HG03066 (cell line): ENCODE measurements at regions not wholly inside any gene's neighbourhood (a gene's known extent, or its start where the extent isn't known, plus 50 kb on each side); places are given as distances from the start of the nearest gene placed in this dataset.

Source experiments
- ATAC-seq: cut with Tn5 transposase; IDR thresholded peaks from one replicate; pipeline ENCODE4 v1.9.1; 2021; ENCODE audit warnings: low read depth; ENCODE audit not compliant: unreplicated experiment

- ATAC-seq: no peak
Observed at GRCh38 chr1:217012659-217013058, 289.4 kb upstream of the ESRRG start.

DNA sequence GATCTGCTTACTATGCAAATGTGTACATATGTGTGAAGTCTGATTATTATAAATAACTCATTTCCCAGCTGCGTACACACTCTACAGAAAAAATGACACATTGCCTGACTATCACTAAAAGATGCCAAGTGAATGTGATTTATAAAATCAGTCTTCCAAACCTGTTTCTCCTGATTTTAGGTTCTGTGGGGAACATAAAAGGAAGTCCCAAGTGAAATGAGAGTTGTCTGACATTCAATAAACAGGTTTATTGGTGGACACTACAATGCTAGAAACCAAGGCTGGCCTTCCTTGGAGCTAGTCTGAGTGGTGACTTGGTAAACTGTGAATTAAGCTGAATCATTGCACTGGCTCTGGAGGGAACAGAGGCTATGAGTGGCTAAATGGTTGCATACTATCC lies 287.9 kb upstream of the ESRRG start:
- ATAC-seq: no peak

DNA sequence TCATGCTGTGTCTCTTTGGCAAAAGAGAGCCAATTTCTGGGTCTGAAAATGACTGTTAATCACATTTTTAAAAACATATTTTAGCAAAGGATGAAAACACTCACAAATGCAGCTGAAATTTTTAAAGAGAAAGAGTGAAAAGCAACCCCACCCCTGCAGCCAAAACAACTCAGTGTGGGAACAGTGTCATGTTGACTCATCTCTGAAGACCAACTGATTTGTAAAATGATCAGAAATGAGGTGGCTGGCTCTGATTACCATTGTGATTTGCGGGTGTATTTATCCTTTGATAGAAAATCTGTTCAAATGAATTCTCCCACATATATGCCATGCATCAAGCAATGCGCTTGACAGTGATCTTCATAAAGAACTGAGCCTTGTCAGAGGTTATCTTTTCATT lies 287.0 kb upstream of the ESRRG start:
- ATAC-seq: no peak

GRCh38 chr1:217009376-217009775 lies 286.1 kb upstream of the ESRRG start:
- no peak for ATAC-seq

GRCh38 chr1:217004776-217005436 lies 281.7 kb upstream of the ESRRG start:
- ATAC-seq: no peak

GRCh38 chr1:217003355-217003754 lies 280.1 kb upstream of the ESRRG start:
- no peak for ATAC-seq

DNA sequence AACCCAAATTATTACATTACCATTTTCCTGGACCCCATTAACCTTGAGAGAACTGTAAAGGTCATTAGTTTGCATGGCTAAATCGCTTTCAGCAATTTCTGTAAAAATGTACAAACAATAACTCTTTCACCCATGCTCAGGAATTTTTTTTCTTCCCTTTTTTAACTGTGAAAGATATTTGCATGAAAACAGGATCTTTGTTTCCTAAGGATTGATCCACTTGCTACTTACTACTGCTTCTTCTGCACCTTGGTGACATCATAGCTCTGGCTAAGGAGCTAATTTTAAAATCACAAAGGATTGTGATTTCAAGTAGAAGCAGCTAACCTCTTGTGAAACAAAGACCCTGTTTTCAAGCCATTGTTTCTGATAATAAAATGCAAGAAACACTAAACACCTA lies 274.6 kb upstream of the ESRRG start:
- ATAC-seq: no peak

GRCh38 chr1:216997069-216997468 lies 273.8 kb upstream of the ESRRG start:
- no peak for ATAC-seq

- no peak for ATAC-seq
Observed at GRCh38 chr1:216984536-216984935, 261.3 kb upstream of the ESRRG start.

DNA sequence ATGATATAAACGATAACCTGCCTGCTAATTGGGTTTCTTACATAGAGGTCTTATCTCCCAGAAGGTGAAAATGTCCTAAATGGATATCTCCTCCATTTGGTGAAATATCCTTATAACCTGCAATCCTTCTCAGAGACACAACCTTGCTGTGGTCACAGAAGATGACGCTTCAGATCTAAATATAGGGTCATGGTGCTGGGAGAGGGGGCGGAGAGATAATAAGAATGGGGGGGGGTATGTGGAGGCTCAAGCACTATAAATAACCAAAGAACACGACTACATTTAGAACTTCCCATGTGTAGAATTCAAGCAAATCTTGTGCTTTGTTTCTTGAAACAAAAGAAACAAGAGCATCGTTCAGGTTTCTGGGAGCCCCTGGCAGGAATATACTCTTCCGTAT lies 260.6 kb upstream of the ESRRG start:
- no peak for ATAC-seq

GRCh38 chr1:216961516-216961915 lies 238.3 kb upstream of the ESRRG start:
- ATAC-seq: no peak

- no peak for ATAC-seq
Observed at GRCh38 chr1:216960716-216961115, 237.5 kb upstream of the ESRRG start.

DNA sequence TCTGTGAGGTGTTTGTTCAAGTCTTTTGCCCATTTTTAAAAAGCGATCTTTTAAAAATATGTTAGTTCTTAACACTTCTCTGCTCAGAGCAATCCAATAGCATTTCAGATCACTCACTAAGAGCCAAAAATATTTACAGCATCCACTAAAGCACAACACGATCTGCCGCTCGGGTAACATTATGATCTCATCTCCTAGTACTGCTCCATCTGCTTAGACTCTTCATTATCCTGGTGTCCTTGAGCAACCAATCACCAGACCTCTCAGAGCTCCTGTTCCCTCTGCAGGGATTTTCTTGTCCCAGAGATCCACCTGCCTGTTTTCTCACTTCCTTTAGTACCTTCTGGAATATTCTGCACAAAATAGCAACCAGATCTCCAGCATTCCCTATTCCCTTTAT lies 235.3 kb upstream of the ESRRG start:
- ATAC-seq: no peak

DNA sequence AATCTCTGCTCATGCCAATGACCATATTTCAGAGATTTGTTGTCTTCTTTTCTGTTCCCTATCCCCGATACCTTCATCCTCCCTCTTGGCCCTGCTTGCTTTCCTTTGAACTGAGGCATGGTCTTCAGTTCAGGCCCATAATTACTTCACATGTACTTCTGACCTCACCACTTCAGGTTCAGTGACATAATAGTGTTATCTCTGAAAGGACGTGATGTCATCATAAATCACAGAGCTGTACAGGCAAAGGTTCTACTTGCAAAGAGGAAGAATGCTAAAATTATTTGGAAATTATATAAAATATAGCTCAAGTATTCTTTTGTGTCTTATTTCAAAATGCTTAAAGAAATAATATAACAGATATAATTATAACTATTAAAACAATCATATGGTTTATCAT lies 230.3 kb upstream of the ESRRG start:
- ATAC-seq: no peak

DNA sequence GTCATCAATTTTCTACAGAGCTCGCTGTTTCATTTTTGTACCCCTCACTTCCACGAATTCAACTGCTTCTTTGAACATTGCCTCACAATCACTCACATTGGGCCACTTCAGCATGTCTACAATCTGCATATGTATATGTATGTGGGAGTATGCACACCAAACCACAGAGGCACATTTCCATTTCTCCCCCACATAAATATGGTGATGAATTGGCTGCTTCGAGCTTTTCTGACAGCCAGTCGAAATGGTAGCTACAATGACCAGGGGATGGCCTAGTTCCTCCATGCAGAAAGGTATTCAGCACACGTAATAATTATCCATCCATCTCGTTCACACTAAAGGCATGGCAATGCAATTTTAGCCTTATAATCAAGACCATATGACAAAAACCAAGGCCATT lies 229.6 kb upstream of the ESRRG start:
- no peak for ATAC-seq

GRCh38 chr1:216945538-216946080 lies 222.4 kb upstream of the ESRRG start:
- ATAC-seq: no peak

GRCh38 chr1:216944864-216945510 lies 221.8 kb upstream of the ESRRG start:
- no peak for ATAC-seq

DNA sequence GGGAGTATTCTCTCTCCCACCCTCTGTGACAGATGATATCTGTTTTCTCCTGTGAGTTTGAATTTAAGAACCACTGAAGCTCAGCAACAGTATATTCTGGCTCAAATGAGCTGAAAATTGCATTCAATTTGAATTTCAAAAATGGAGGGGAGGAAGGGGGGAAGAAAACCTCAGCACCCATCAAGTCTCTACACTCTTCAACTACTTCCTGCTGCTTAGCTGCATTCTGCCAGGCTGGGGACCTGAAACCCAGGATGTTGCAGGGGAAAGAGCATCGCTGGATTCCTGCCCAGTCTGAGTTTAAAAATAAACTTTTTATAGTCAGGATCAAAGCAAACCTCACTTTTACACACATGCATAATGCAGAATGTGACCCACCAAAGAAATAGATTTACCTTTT lies 214.3 kb upstream of the ESRRG start:
- ATAC-seq: no peak

DNA sequence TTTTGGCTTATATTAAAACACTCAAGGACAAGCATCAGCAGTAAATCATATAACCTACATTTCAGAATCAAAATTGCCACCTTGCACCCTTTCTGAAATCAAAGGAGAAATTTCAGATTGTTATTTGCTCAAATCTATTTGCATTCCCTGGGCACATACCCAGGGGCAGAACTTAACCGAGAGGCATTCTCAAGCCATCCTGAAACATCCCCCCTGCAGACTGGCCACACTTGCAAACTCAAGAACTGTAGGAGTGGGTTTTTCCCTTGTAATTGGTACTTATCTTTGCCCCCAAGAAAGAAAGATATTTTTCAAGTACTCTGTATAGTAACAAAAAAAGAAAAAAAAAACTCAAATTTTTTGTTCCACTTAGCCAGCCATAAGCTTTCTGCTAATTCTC lies 213.6 kb upstream of the ESRRG start:
- ATAC-seq: no peak

DNA sequence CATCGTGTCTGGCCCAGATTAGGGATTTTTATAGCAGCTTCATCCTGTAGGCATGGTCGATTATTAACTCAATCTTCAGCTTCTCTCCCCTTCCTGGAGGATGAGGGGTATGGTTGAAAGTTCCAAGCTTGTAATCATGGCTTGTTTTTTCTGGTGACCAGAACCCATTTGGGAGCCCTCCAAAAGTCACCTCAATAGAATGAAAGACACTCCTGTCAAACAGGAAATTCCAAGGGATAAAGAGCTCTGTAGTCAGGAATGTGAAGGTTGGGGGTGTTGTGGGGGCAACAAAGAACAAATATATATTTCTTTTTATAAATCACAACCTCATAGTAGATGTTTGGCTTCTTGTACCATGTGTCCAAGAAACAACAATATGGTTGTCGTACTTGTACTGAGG lies 212.7 kb upstream of the ESRRG start:
- no peak for ATAC-seq

DNA sequence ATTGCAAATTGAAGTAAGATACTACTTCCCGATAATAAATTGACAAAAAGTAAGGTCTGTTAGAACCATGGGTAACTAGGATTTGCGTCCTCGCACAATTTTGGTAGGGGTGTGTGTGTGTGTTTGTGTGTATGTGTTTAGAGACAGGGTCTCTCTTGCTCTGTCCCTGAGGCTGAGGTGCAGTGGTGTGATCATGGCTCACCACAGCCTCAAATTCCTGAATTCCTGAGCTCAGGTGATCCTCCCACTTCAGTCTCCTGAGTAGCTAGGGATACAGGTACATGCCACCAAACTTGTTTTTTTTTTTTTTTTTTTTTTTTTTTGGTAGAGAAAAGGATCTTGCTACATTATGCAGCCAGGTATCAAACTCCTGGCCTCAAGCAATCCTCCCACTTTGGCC lies 209.2 kb upstream of the ESRRG start:
- ATAC-seq: no peak

- ATAC-seq: no peak
Observed at GRCh38 chr1:216929870-216930582, 206.8 kb upstream of the ESRRG start.
